HG03103 (cell line): ENCODE measurements at regions not wholly inside any gene's neighbourhood (a gene's known extent, or its start where the extent isn't known, plus 50 kb on each side); places are given as distances from the start of the nearest gene placed in this dataset.
"Not testable (repeated sequence)": the region's sequence is repeated elsewhere in the genome, so short reads cannot be mapped to it uniquely, and the experiment has no call there.

Experiments
- ATAC-seq: cut with Tn5 transposase; IDR thresholded peaks from one replicate; pipeline ENCODE4 v1.9.1; 2021; ENCODE audit warnings: low read depth; ENCODE audit not compliant: unreplicated experiment

- ATAC-seq, result no peak
Observed at GRCh38 chr1:181170194-181170593, 81.7 kb downstream of the IER5 start.

- no peak for ATAC-seq
Observed at GRCh38 chr1:181172082-181172481, 83.6 kb downstream of the IER5 start.

GRCh38 chr1:181173761-181174447 is 85.4 kb downstream of the IER5 start:
- no peak for ATAC-seq

- ATAC-seq, result no peak
Observed at GRCh38 chr1:181174861-181175260, 86.4 kb downstream of the IER5 start.

GRCh38 chr1:181175356-181175910 is 86.9 kb downstream of the IER5 start:
- no peak for ATAC-seq

GRCh38 chr1:181175955-181176354 is 87.5 kb downstream of the IER5 start:
- ATAC-seq, result no peak

GRCh38 chr1:181178241-181178879 is 89.9 kb downstream of the IER5 start:
- ATAC-seq, result no peak

- ATAC-seq, result no peak
Observed at GRCh38 chr1:181179279-181179986, 90.9 kb downstream of the IER5 start.

GRCh38 chr1:181179987-181180365 is 91.5 kb downstream of the IER5 start:
- no peak for ATAC-seq

- ATAC-seq, result no peak
Observed at GRCh38 chr1:181180407-181181031, 92.0 kb downstream of the IER5 start.

- ATAC-seq, result no peak
Observed at GRCh38 chr1:181181792-181182585, 93.5 kb downstream of the IER5 start.

- no peak for ATAC-seq
Observed at GRCh38 chr1:181184621-181185020, 96.1 kb downstream of the IER5 start.

- no peak for ATAC-seq
Observed at GRCh38 chr1:181185461-181185860, 97.0 kb downstream of the IER5 start.

GRCh38 chr1:181186133-181186532 is 97.6 kb downstream of the IER5 start:
- not testable (repeated sequence) for ATAC-seq

GRCh38 chr1:181187337-181188126 is 99.0 kb downstream of the IER5 start:
- ATAC-seq, result no peak

GRCh38 chr1:181189245-181189644 is 100.7 kb downstream of the IER5 start:
- no peak for ATAC-seq

GRCh38 chr1:181189691-181190363 is 101.3 kb downstream of the IER5 start:
- no peak for ATAC-seq

GRCh38 chr1:181190364-181191035 is 102.0 kb downstream of the IER5 start:
- no peak for ATAC-seq
